ENCODE measurements at regions not wholly inside any gene's neighbourhood (a gene's known extent, or its start where the extent isn't known, plus 50 kb on each side); places are given as distances from the start of the nearest gene placed in this dataset.

DNA sequence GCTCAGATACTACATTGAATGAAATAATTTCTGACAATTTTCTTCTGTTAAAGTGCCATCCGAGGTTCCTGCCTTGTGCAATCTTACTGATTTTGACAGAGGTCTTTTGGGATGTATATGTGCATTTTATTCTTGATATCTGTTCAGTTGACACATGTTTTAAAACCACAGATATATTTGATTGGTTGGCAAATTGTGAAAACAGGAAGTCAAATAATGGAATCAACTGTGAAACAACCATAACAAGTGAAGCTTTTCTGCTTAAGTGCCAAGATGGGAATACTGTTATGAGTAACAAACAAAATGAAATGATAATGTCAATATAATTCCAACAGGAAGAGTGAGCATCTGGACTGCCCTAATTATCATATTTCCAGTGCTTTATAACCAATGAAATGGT is 84.9 kb upstream of the TET2 start:
- TF ChIP-seq POLR2A (IDR thresholded peaks at IDR 0.05; ENCODE audit: low read depth, low read length), result no peak
- no peak for TF ChIP-seq POLR2AphosphoS5 (IDR thresholded peaks at IDR 0.05; ENCODE audit: insufficient read depth, low read depth, low read length)
- no peak for TF ChIP-seq FOS (IDR thresholded peaks at IDR 0.05; ENCODE audit: borderline replicate concordance, insufficient read depth, low read length)
- TF ChIP-seq, protein P1, sequence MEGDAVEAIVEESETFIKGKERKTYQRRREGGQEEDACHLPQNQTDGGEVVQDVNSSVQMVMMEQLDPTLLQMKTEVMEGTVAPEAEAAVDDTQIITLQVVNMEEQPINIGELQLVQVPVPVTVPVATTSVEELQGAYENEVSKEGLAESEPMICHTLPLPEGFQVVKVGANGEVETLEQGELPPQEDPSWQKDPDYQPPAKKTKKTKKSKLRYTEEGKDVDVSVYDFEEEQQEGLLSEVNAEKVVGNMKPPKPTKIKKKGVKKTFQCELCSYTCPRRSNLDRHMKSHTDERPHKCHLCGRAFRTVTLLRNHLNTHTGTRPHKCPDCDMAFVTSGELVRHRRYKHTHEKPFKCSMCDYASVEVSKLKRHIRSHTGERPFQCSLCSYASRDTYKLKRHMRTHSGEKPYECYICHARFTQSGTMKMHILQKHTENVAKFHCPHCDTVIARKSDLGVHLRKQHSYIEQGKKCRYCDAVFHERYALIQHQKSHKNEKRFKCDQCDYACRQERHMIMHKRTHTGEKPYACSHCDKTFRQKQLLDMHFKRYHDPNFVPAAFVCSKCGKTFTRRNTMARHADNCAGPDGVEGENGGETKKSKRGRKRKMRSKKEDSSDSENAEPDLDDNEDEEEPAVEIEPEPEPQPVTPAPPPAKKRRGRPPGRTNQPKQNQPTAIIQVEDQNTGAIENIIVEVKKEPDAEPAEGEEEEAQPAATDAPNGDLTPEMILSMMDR (IDR thresholded peaks at IDR 0.05; ENCODE audit: extremely low read depth in 1 of 2, insufficient read depth in 1 of 2, low read depth in 1 of 2, low read length in 2 of 2), result no peak
- TF ChIP-seq EZH2 (IDR thresholded peaks at IDR 0.05; ENCODE audit: borderline replicate concordance, low read depth, low read length, severe bottlenecking), result no peak
- TF ChIP-seq, protein P2, sequence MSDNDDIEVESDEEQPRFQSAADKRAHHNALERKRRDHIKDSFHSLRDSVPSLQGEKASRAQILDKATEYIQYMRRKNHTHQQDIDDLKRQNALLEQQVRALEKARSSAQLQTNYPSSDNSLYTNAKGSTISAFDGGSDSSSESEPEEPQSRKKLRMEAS (IDR thresholded peaks at IDR 0.05; ENCODE audit: insufficient read depth, insufficient read length), result no peak

All from endothelial cell of umbilical vein (primary cell).